ENCODE measurements at regions not wholly inside any gene's neighbourhood (a gene's known extent, or its start where the extent isn't known, plus 50 kb on each side); places are given as distances from the start of the nearest gene placed in this dataset.

DNA sequence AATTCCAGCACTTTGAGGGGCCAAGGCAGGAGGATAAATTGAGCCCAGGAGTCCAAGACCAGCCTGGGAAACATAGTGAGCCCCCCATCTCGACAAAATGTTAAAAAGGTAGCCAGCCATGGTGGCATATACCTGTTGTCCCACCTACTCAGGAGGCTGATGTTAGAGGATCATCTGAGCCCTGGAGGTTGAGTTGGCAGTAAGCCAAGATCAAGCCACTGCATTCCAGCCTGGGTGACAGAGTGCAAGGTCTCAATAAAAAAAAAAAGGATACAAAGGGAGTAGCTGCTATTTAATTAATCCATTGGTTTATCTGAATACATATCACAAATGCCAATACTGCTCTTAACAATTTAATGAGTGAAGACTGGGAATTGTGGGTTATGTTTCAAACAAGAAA lies 327.8 kb downstream of the CPS1 start:
- Histone ChIP-seq H3K9me3 (peaks cover 0 to 8% (median 0%) of the 10 kb centered on the region in 11 donors), H3K4me1 (no peaks in the 10 kb centered on the region), H3K4me3 (no peak overlapping the region), H3K27me3 (no peaks in the 10 kb centered on the region), H3K36me3 (no peaks in the 10 kb centered on the region), H3K27ac (no peak overlapping the region)
- intact Hi-C loops (cut with DNase I) = no loop called here
- no peak for DNase-seq
- no peak for ATAC-seq
- 60 to 80% methylated on average over 1 of the region's 1 CpG for WGBS, 2 donors
- TF ChIP-seq CTCF (IDR thresholded peaks at IDR 0.05) = no peak

DNA sequence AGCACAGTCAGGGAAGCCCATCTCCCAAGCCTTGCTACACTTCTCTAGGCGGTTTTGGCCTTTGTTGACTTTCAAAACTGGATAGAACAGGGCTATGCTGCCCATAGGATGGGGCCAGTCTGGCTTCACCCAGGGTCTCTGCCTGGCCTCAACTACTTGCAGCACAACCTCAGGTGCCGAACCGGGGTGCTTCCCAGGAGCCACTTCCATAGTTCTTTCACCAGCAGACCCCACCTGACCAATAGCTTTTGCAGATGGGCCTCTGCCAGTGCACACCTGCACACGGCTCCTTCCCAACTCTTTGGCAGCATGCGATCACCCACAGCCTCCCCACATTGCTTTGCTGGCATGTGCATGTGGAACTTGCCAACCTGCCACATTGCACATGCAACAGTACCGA lies 331.6 kb downstream of the CPS1 start:
- no peak overlapping the region for H3K4me3 ChIP-seq
- DNase-seq = no peak
- 82 to 87% methylated on average over 6 of the region's 6 CpGs for WGBS, 2 donors
- no peak for TF ChIP-seq CTCF (IDR thresholded peaks at IDR 0.05)
- H3K27ac ChIP-seq = no peak overlapping the region
- H3K27me3 ChIP-seq = no peaks in the 10 kb centered on the region
- H3K36me3 ChIP-seq = no peaks in the 10 kb centered on the region
- no peak for ATAC-seq
- no peaks in the 10 kb centered on the region for H3K4me1 ChIP-seq
- H3K9me3 ChIP-seq = peaks cover 0 to 42% (median 3%) of the 10 kb centered on the region in 11 donors
- intact Hi-C loops (cut with DNase I) = no loop called here

DNA sequence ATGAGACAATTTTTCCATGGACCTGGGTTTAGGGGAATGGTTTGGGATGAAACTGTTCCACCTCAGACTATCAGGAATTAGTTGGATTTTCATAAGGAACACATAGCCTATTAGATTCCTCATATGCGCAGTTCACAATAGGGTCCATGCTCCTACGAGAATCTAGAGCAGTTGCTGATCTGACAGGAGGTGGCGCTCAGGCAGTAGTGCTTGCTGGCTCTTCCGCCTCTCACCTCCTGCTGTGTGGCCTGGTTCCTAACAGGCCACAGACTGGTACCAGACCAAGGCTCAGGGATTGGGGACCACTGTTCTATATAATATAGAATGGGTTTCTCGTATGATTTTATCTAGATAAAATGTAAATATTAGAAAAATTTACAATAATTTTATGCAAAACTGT lies 338.7 kb downstream of the CPS1 start:
- WGBS, 2 donors = 76 to 79% methylated on average over 5 of the region's 5 CpGs
- ATAC-seq (no peak), DNase-seq (no peak)
- no peak for TF ChIP-seq CTCF (IDR thresholded peaks at IDR 0.05)
- Histone ChIP-seq H3K27me3 (no peaks in the 10 kb centered on the region), H3K4me3 (no peak overlapping the region), H3K9me3 (peaks cover 0 to 34% (median 3%) of the 10 kb centered on the region in 11 donors), H3K27ac (no peak overlapping the region), H3K4me1 (no peaks in the 10 kb centered on the region), H3K36me3 (no peaks in the 10 kb centered on the region)
- intact Hi-C loops (cut with DNase I) = no loop called here

- TF ChIP-seq CTCF (IDR thresholded peaks at IDR 0.05) = no peak
These were observed 342.7 kb downstream of the CPS1 start for GRCh38 chr2:210899131-210899530.

DNA sequence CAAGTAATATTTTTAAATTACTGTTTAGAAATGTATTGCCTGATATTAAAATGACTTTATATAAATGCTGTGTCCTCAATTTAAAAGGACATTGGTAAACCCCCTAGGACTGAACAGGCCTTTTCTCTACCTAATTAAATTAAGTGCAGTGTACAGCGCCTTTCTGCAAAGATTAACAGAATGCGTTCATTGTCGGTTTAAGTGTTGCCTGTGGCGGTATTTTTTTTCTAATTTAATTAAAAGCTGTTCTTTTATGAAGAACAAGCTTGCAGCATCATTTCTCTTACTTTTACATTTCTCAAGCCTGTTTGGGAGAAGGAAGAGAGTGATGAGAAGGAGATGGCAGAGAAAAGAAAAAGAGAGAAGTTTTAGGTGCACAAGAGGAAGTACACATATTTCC lies 344.9 kb downstream of the CPS1 start:
- Histone ChIP-seq H3K36me3 (no peaks in the 10 kb centered on the region), H3K27ac (no peak overlapping the region), H3K4me1 (no peaks in the 10 kb centered on the region), H3K9me3 (no peaks in the 10 kb centered on the region), H3K4me3 (no peak overlapping the region), H3K27me3 (no peaks in the 10 kb centered on the region)
- DNase-seq = no peak
- WGBS, 2 donors = 89 to 93% methylated on average over 4 of the region's 4 CpGs
- TF ChIP-seq CTCF (IDR thresholded peaks at IDR 0.05) = no peak
- ATAC-seq = no peak
- intact Hi-C loops (cut with DNase I) = no loop called here

More at GRCh38 chr2:210899131-210899530, 342.7 kb downstream of the CPS1 start:
- Histone ChIP-seq H3K4me3 (no peak overlapping the region), H3K4me1 (no peaks in the 10 kb centered on the region), H3K36me3 (no peaks in the 10 kb centered on the region), H3K27ac (no peak overlapping the region), H3K9me3 (no peaks in the 10 kb centered on the region), H3K27me3 (no peaks in the 10 kb centered on the region)
- ATAC-seq = no peak
- WGBS, 2 donors = 59 to 72% methylated on average over 3 of the region's 3 CpGs
- intact Hi-C loops (cut with DNase I) = no loop called here
- DNase-seq = no peak
